Colonic mucosa (tissue), 4 donors: ENCODE measurements at regions not wholly inside any gene's neighbourhood (a gene's known extent, or its start where the extent isn't known, plus 50 kb on each side); places are given as distances from the start of the nearest gene placed in this dataset.

Source experiments
- DNase-seq: peaks from one replicate; pipeline ENCODE4 v3.0.0-alpha.2; 2020
- H3K27ac ChIP-seq: fragments of 200-600 bp; one replicate; pipeline ENCODE4 v1.8.0; 2021
- H3K27me3 ChIP-seq: fragments of 200-600 bp; one replicate; pipeline ENCODE4 v1.8.0; 2021
- H3K36me3 ChIP-seq: fragments of 200-600 bp; one replicate; pipeline ENCODE4 v1.8.0; 2021
- H3K4me1 ChIP-seq: fragments of 200-600 bp; one replicate; pipeline ENCODE4 v1.8.0; 2021; ENCODE audit warnings: mild to moderate bottlenecking
- H3K4me3 ChIP-seq: fragments of 200-600 bp; one replicate; pipeline ENCODE4 v1.8.0; 2021
- H3K9ac ChIP-seq, 2 donors: one replicate each; pipeline ENCODE4 v1.7.0; 2013; ENCODE audit warnings: control low read depth in 2 of 2, low read depth in 2 of 2, low read length in 2 of 2
- H3K9me3 ChIP-seq: fragments of 200-600 bp; one replicate; pipeline ENCODE4 v1.8.0; 2021
- intact Hi-C: fragments of 100-400 bp; cut with DNase I; formaldehyde crosslinking; loops from one replicate; pipeline ENCODE4 v1.14.1; 2022
- TF ChIP-seq, protein P1 (sequence below): fragments of 200-600 bp; IDR thresholded peaks from one replicate; pipeline ENCODE4 v1.8.0; 2022; ENCODE audit warnings: antibody characterized with exemption, mild to moderate bottlenecking
- donor health status: healthy.
- donor health status: DM: no; HTN: no; CAD: no.
- donor health status: DM: no; HTN: no; CAD: no.

DNA sequence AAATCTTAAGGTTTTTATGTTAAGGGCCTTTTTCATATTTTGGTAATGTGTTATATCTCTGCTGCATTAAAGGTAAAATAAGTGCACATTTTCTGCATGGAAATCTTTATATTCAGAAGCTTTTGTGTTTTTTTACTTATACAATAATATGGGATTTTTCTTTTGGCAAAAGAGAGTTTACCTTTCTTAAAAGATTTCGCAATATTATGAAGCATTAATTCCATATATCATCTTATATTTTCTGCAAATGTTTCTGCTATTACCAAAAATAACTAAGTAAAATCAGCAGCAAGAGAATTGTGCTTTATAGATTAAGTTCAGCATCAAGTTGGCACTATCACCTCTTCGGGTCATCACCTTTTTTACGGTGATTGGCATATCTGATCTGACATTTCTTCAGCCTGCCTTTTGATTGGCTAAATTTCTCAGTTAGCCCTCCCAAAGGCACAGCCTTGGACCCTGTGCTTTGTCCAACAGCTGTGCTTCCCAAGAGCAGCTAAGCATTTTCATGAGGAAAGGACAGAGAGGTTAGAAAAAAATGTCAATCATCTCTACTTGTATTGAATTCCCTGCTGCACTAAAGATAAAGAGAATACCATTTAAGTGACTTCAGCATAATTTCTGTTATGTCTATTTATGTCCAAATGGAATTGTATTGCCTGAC is 767.1 kb upstream of the PRMT6 start:
- Histone ChIP-seq H3K4me1 (no peaks in the 10 kb centered on the region), H3K4me3 (no peak overlapping the region), H3K9ac (no peak overlapping the region), H3K9me3 (no peaks in the 10 kb centered on the region), H3K27me3 (no peaks in the 10 kb centered on the region), H3K27ac (no peak overlapping the region), H3K36me3 (no peaks in the 10 kb centered on the region)
- TF ChIP-seq, protein P1, sequence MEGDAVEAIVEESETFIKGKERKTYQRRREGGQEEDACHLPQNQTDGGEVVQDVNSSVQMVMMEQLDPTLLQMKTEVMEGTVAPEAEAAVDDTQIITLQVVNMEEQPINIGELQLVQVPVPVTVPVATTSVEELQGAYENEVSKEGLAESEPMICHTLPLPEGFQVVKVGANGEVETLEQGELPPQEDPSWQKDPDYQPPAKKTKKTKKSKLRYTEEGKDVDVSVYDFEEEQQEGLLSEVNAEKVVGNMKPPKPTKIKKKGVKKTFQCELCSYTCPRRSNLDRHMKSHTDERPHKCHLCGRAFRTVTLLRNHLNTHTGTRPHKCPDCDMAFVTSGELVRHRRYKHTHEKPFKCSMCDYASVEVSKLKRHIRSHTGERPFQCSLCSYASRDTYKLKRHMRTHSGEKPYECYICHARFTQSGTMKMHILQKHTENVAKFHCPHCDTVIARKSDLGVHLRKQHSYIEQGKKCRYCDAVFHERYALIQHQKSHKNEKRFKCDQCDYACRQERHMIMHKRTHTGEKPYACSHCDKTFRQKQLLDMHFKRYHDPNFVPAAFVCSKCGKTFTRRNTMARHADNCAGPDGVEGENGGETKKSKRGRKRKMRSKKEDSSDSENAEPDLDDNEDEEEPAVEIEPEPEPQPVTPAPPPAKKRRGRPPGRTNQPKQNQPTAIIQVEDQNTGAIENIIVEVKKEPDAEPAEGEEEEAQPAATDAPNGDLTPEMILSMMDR: no peak
- DNase-seq: no peak
- intact Hi-C loops: no loop called here

DNA sequence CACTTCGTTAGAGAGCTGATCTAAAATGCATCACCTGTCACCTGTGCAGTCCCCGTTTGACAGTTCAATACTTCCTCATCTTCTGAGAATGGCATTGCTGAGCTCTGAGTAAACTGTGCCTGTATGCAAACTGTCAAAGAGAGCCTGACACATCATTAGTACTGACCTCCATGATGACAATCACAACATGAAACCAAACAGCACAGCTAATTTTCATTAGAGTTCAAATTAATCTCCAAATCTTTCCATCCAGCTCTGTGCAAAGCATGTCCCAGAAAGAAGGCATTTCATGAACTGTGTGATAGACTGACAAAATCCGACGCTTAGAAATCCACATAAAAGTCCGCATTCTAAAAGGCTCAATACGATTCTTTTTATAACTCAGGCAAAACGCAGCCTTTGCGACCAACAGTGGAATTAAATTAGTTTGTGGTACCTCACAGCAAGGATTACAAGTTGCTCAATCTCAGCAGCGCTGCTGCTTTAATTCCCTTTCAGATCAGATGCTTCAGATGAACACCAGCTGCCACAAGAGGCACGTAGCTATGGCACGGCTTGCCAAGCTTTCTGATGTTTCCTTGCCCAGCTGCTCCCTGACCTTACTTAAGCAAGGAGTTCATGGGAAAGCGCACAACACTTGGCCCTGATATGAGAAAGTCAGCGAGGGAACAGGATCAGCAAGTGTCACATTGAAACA is 765.5 kb upstream of the PRMT6 start:
- TF ChIP-seq, protein P1: no peak

DNA sequence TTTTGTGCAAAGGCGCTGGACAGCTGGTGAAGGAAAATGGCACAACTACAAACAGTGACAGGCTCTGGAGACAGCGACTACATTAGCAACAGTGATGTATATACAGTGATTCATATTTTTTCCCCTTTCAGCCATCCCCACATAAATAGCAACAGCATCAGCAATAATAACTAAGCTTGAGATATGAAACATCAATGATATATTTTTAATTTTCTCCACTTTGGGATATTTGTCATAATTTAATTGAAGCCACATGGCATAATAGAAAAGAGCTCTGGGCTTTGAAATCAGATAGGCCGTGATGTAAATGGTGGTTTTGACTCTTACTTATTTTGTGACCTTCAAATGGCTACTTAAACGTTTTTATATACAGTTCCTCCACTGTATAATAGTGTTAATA is 764.3 kb upstream of the PRMT6 start:
- Histone ChIP-seq H3K4me1 (no peaks in the 10 kb centered on the region), H3K27me3 (no peaks in the 10 kb centered on the region), H3K27ac (no peak overlapping the region), H3K36me3 (no peaks in the 10 kb centered on the region), H3K4me3 (no peak overlapping the region), H3K9me3 (no peaks in the 10 kb centered on the region), H3K9ac (no peak overlapping the region)
- DNase-seq: no peak
- intact Hi-C loops: no loop called here
- TF ChIP-seq, protein P1: no peak

More for the DNA sequence above, 765.5 kb upstream of the PRMT6 start:
- H3K27ac ChIP-seq: no peak overlapping the region
- no peaks in the 10 kb centered on the region for H3K36me3 ChIP-seq
- no peaks in the 10 kb centered on the region for H3K27me3 ChIP-seq
- no peaks in the 10 kb centered on the region for H3K9me3 ChIP-seq
- intact Hi-C loops: no loop called here
- no peaks in the 10 kb centered on the region for H3K4me1 ChIP-seq
- H3K9ac ChIP-seq: no peak overlapping the region
- no peak for DNase-seq
- no peak overlapping the region for H3K4me3 ChIP-seq

DNA sequence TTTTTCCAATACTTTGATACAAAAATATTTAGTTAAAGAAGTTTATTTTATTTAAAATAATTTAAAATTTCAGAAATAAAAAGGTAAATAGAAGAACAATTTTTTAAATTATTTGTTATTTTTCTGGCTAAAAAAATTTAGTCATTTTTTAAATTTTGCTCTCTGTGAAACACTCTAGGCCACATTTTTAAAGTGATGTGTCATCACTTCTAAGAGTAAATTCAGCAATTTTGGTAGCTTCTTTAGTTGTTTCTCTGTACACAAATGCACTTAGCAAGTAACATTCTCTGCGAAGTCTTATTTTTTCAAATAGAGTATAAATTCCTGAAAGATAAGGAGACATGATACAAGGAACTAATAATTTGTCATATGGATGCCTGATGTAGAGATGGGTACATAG is 760.0 kb upstream of the PRMT6 start:
- Histone ChIP-seq H3K27ac (no peak overlapping the region), H3K36me3 (no peaks in the 10 kb centered on the region), H3K27me3 (no peaks in the 10 kb centered on the region), H3K4me1 (no peaks in the 10 kb centered on the region), H3K9me3 (no peaks in the 10 kb centered on the region), H3K4me3 (no peak overlapping the region), H3K9ac (no peak overlapping the region)
- intact Hi-C loops: no loop called here
- DNase-seq: no peak
- TF ChIP-seq, protein P1: no peak

DNA sequence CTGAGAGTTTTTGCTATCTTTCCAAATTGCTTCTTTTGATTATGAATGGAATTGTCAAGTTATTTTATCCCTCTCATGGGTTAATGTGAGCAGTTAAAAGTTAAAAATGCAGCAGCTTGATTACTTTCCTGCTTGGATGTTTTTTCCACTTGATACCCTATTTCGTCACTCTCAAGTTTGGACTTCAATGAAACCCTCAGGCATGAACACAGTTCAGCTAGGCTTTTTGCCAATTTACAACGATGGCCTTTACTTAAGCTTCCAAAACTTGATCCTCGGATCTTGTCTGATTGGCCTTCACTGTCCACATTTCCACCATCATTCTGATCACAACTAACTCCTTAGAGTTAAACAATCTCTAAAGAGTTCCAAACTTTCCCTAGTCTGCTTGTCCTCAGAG is 752.4 kb upstream of the PRMT6 start:
- Histone ChIP-seq H3K9ac (no peak overlapping the region), H3K9me3 (peaks cover 3% of the 10 kb centered on the region), H3K36me3 (no peaks in the 10 kb centered on the region), H3K4me1 (no peaks in the 10 kb centered on the region), H3K27me3 (no peaks in the 10 kb centered on the region), H3K4me3 (no peak overlapping the region), H3K27ac (no peak overlapping the region)
- intact Hi-C loops: no loop called here
- TF ChIP-seq, protein P1: no peak
- DNase-seq: no peak
